Neural cell (in vitro differentiated cells): ENCODE measurements at regions not wholly inside any gene's neighbourhood (a gene's known extent, or its start where the extent isn't known, plus 50 kb on each side); places are given as distances from the start of the nearest gene placed in this dataset.

Source experiments
- H2AFZ ChIP-seq: fragments of 200-600, 300-800 bp; sonication (generic), shearing (Covaris generic); 2 replicates; pipeline ENCODE4 v1.6.0; 2014; ENCODE audit warnings: low read depth, mild to moderate bottlenecking, antibody characterized with exemption, low read length, moderate library complexity
- H3F3A ChIP-seq: fragments of 200-600 bp; shearing (Covaris generic); 2 replicates; pipeline ENCODE4 v1.6.1; 2016; ENCODE audit warnings: mild to moderate bottlenecking, moderate library complexity, mixed read lengths, antibody characterized with exemption, low read length; ENCODE audit not compliant: insufficient read depth, poor library complexity, severe bottlenecking
- H3K27ac ChIP-seq: fragments of 200-600, 300-800 bp; sonication (generic), shearing (Covaris generic); 2 replicates; pipeline ENCODE4 v1.5.1; 2014; ENCODE audit warnings: mild to moderate bottlenecking, low read length, moderate library complexity
- H3K27me3 ChIP-seq: fragments of 300-800, 200-600 bp; sonication (generic), shearing (Covaris generic); 2 replicates; pipeline ENCODE4 v1.6.0; 2014; ENCODE audit warnings: mild to moderate bottlenecking, low read depth, low read length, moderate library complexity; ENCODE audit not compliant: insufficient read depth
- H3K36me3 ChIP-seq: fragments of 300-800, 200-600 bp; sonication (generic), shearing (Covaris generic); 2 replicates; pipeline ENCODE4 v1.5.1; 2014; ENCODE audit warnings: mild to moderate bottlenecking, antibody characterized with exemption, low read length, moderate library complexity; ENCODE audit not compliant: insufficient read depth
- H3K4me2 ChIP-seq: fragments of 300-800, 200-600 bp; sonication (generic), shearing (Covaris generic); 2 replicates; pipeline ENCODE4 v1.6.0; 2014; ENCODE audit warnings: mild to moderate bottlenecking, low read length
- H3K4me3 ChIP-seq: fragments of 300-800, 200-600 bp; sonication (generic), shearing (Covaris generic); 2 replicates; pipeline ENCODE4 v1.5.1; 2014; ENCODE audit warnings: mild to moderate bottlenecking, low read length, moderate library complexity
- H3K79me2 ChIP-seq: fragments of 200-600 bp; shearing (Covaris generic); replicated peaks from 2 replicates; pipeline ENCODE4 v1.6.0; 2014; ENCODE audit warnings: mild to moderate bottlenecking, low read length, moderate library complexity; ENCODE audit not compliant: insufficient read depth
- H3K9ac ChIP-seq: fragments of 300-800, 200-600 bp; sonication (generic), shearing (Covaris generic); 2 replicates; pipeline ENCODE4 v1.6.1; 2016; ENCODE audit warnings: mild to moderate bottlenecking, low read length, mixed read lengths
- H3K9me2 ChIP-seq: fragments of 200-600 bp; shearing (Covaris generic); 2 replicates; pipeline ENCODE4 v1.6.1; 2016; ENCODE audit warnings: mild to moderate bottlenecking, low read length, mixed read lengths; ENCODE audit not compliant: insufficient read depth
- H3K9me3 ChIP-seq: fragments of 200-600, 300-800 bp; sonication (generic), shearing (Covaris generic); 2 replicates; pipeline ENCODE4 v1.6.1; 2016; ENCODE audit warnings: mild to moderate bottlenecking, mixed run types, low read length, moderate library complexity, mixed read lengths
- H4K20me1 ChIP-seq: fragments of 200-600 bp; shearing (Covaris generic); 2 replicates; pipeline ENCODE4 v1.6.1; 2016; ENCODE audit warnings: mild to moderate bottlenecking, mixed run types; ENCODE audit not compliant: insufficient read depth
- EP300 ChIP-seq: fragments of 450-650 bp; conservative IDR thresholded peaks from 2 replicates; pipeline ENCODE4 v1.6.1; 2014; ENCODE audit warnings: antibody characterized with exemption, mild to moderate bottlenecking, moderate library complexity; ENCODE audit not compliant: poor library complexity, severe bottlenecking
- EZH2 ChIP-seq: fragments of 200-600, 300-800 bp; shearing (Covaris generic), sonication (generic); IDR thresholded peaks from 2 replicates; pipeline ENCODE4 v1.6.1; 2014; ENCODE audit warnings: antibody characterized with exemption, low read length, borderline replicate concordance, mild to moderate bottlenecking; ENCODE audit not compliant: insufficient read depth, poor library complexity, severe bottlenecking
- MXI1 ChIP-seq: fragments of 450-650 bp; conservative IDR thresholded peaks from 2 replicates; pipeline ENCODE4 v1.6.1; 2014; ENCODE audit warnings: antibody characterized with exemption, mild to moderate bottlenecking; ENCODE audit not compliant: poor library complexity, severe bottlenecking
- POLR2AphosphoS5 ChIP-seq: IDR thresholded peaks from 2 replicates; pipeline ENCODE4 v1.6.1; 2012
- RAD21 ChIP-seq: fragments of 450-650 bp; conservative IDR thresholded peaks from 2 replicates; pipeline ENCODE4 v1.6.1; 2014; ENCODE audit warnings: antibody characterized with exemption, mild to moderate bottlenecking, moderate library complexity
- SMC3 ChIP-seq: fragments of 450-650 bp; conservative IDR thresholded peaks from 2 replicates; pipeline ENCODE4 v1.6.1; 2014; ENCODE audit warnings: antibody characterized with exemption, mild to moderate bottlenecking, moderate library complexity; ENCODE audit not compliant: poor library complexity
- TAF1 ChIP-seq: IDR thresholded peaks from 2 replicates; pipeline ENCODE4 v1.6.1; 2012; ENCODE audit warnings: low read depth
- TF ChIP-seq, protein P1 (sequence below): fragments of 450-650 bp; IDR thresholded peaks from 2 replicates; pipeline ENCODE4 v1.5.1; 2014; ENCODE audit warnings: antibody characterized with exemption, mild to moderate bottlenecking, moderate library complexity; ENCODE audit not compliant: poor library complexity, severe bottlenecking
- TF ChIP-seq, protein P2 (sequence below): IDR thresholded peaks from 2 replicates; pipeline ENCODE4 v1.6.1; 2012; ENCODE audit warnings: borderline replicate concordance

DNA sequence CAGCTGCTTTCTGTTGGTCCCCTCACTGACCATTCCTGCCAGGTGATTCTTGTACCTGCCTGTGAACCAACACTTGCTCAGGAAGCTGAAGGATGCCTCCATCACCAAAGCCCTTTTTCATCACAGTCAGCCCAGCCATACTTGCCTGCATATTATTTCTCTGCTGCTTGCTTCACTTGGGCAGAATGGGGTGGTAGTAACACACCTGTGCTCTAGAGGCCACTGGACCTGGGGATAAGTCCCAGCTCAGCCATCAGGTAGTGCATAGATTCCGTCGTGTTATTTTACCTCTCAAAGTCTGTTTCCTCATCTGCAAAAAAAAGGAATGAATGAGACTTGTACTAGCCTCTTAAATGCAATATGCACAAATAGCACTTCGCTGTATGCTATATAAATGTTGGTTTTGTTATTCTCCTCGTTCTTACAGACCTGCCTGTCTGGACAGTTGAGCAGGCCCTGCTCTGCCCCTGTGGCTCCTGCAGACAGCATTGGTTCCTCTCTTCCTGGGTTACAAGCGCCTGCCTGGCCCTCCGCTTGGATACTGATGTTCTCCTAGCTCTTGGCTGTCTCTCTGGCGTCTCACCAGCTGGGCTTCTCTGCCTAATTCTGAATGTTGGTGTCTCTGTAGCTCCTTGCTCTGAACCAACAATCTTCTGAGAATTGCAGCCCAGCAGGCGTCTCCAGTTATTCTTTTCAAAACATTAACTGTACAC lies 151.8 kb downstream of the UNC5CL start:
- H3K27ac ChIP-seq: no peak overlapping the region

DNA sequence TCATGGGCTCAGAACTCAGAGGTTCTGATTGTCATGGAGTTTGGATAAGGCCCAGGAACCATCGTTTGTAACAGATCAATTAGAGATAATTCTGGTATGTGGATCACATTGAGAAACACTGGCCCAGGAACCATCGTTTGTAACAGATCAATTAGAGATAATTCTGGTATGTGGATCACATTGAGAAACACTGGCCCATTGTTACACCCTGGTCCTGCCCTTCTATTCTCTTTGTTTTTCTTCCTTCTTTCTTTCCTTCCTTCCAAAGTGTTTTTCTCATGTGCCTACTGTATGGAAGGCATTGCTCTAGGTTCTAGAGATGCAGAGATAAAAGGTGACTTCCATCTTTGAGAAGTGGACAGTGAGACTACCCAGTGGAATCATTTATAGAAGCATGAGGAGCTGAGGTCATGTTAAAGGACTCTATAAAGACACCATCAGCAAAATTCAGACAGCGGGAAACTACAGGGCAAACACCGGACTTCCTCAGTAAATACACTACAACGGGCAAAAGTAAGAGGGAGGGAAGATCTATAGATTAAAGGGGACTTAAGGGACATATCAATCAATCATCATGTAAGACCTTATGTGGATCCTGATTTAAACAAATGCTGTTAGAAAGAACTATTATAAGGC lies 153.8 kb downstream of the UNC5CL start:
- no peaks in the 10 kb centered on the region for H3K79me2 ChIP-seq
- H3K27ac ChIP-seq: no peak overlapping the region
- H3K36me3 ChIP-seq: no peaks in the 10 kb centered on the region
- no peaks in the 10 kb centered on the region for H3K9me2 ChIP-seq
- H3F3A ChIP-seq: no peaks in the 10 kb centered on the region
- H3K4me2 ChIP-seq: no peak overlapping the region
- H3K9ac ChIP-seq: no peak overlapping the region
- H2AFZ ChIP-seq: no peak overlapping the region
- H4K20me1 ChIP-seq: no peaks in the 10 kb centered on the region
- H3K4me3 ChIP-seq: no peak overlapping the region
- no peaks in the 10 kb centered on the region for H3K27me3 ChIP-seq
- no peak for TF ChIP-seq TAF1
- TF ChIP-seq, protein P1, sequence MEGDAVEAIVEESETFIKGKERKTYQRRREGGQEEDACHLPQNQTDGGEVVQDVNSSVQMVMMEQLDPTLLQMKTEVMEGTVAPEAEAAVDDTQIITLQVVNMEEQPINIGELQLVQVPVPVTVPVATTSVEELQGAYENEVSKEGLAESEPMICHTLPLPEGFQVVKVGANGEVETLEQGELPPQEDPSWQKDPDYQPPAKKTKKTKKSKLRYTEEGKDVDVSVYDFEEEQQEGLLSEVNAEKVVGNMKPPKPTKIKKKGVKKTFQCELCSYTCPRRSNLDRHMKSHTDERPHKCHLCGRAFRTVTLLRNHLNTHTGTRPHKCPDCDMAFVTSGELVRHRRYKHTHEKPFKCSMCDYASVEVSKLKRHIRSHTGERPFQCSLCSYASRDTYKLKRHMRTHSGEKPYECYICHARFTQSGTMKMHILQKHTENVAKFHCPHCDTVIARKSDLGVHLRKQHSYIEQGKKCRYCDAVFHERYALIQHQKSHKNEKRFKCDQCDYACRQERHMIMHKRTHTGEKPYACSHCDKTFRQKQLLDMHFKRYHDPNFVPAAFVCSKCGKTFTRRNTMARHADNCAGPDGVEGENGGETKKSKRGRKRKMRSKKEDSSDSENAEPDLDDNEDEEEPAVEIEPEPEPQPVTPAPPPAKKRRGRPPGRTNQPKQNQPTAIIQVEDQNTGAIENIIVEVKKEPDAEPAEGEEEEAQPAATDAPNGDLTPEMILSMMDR: no peak
- TF ChIP-seq MXI1: no peak
- TF ChIP-seq POLR2AphosphoS5: no peak
- TF ChIP-seq RAD21: no peak
- TF ChIP-seq EZH2: no peak
- TF ChIP-seq, protein P2, sequence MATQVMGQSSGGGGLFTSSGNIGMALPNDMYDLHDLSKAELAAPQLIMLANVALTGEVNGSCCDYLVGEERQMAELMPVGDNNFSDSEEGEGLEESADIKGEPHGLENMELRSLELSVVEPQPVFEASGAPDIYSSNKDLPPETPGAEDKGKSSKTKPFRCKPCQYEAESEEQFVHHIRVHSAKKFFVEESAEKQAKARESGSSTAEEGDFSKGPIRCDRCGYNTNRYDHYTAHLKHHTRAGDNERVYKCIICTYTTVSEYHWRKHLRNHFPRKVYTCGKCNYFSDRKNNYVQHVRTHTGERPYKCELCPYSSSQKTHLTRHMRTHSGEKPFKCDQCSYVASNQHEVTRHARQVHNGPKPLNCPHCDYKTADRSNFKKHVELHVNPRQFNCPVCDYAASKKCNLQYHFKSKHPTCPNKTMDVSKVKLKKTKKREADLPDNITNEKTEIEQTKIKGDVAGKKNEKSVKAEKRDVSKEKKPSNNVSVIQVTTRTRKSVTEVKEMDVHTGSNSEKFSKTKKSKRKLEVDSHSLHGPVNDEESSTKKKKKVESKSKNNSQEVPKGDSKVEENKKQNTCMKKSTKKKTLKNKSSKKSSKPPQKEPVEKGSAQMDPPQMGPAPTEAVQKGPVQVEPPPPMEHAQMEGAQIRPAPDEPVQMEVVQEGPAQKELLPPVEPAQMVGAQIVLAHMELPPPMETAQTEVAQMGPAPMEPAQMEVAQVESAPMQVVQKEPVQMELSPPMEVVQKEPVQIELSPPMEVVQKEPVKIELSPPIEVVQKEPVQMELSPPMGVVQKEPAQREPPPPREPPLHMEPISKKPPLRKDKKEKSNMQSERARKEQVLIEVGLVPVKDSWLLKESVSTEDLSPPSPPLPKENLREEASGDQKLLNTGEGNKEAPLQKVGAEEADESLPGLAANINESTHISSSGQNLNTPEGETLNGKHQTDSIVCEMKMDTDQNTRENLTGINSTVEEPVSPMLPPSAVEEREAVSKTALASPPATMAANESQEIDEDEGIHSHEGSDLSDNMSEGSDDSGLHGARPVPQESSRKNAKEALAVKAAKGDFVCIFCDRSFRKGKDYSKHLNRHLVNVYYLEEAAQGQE: no peak
- no peak for TF ChIP-seq SMC3
- TF ChIP-seq EP300: no peak
- no peaks in the 10 kb centered on the region for H3K9me3 ChIP-seq

More for the DNA sequence above, 151.8 kb downstream of the UNC5CL start:
- no peaks in the 10 kb centered on the region for H3K9me3 ChIP-seq
- no peak overlapping the region for H3K4me3 ChIP-seq
- H3K4me2 ChIP-seq: no peak overlapping the region
- no peaks in the 10 kb centered on the region for H3K9me2 ChIP-seq
- H2AFZ ChIP-seq: no peak overlapping the region
- H3K79me2 ChIP-seq: no peaks in the 10 kb centered on the region
- H3K36me3 ChIP-seq: no peaks in the 10 kb centered on the region
- no peaks in the 10 kb centered on the region for H3K27me3 ChIP-seq
- H3F3A ChIP-seq: no peaks in the 10 kb centered on the region
- H4K20me1 ChIP-seq: no peaks in the 10 kb centered on the region
- TF ChIP-seq, protein P1: no peak
- TF ChIP-seq, protein P2: no peak
- TF ChIP-seq TAF1: no peak
- TF ChIP-seq SMC3: no peak
- no peak for TF ChIP-seq EZH2
- no peak for TF ChIP-seq RAD21
- TF ChIP-seq EP300: no peak
- no peak for TF ChIP-seq MXI1
- H3K9ac ChIP-seq: no peak overlapping the region
